B cell (primary cell): ENCODE measurements at regions not wholly inside any gene's neighbourhood (a gene's known extent, or its start where the extent isn't known, plus 50 kb on each side); places are given as distances from the start of the nearest gene placed in this dataset.

Source experiments
- ATAC-seq: fragments of 200-7000 bp; cut with Tn5 transposase; one replicate; pipeline ENCODE4 v1.10.0; 2021; ENCODE audit warnings: low read depth, mild to moderate bottlenecking, moderate number of reproducible peaks, moderate library complexity
- CTCF ChIA-PET: fragments of 350-600 bp; sonication (Branson Sonifier 250); formaldehyde crosslinking; loops from one replicate; lab custom pipeline; 2021; ENCODE audit warnings: antibody characterized with exemption, inconsistent platforms; lab: Charles Lee
- POLR2A ChIA-PET: fragments of 350-600 bp; sonication (Branson Sonifier 250); formaldehyde crosslinking; loops from one replicate; lab custom pipeline; 2021; ENCODE audit warnings: antibody characterized with exemption; lab: Charles Lee
- DNase-seq: peaks from one replicate; pipeline ENCODE4 v3.0.0; 2013
- H2AFZ ChIP-seq: 2 replicates; pipeline ENCODE4 v1.6.1; 2012; ENCODE audit warnings: mild to moderate bottlenecking, low read depth, low read length; ENCODE audit not compliant: insufficient read depth, poor library complexity, severe bottlenecking
- H3K27ac ChIP-seq, 2 donors: 1 replicate in 1 of 2; 2 replicates in 1 of 2; pipeline ENCODE4 v1.5.1; 2012 to 2013; ENCODE audit warnings: low read length in 2 of 2, mild to moderate bottlenecking in 2 of 2, moderate library complexity in 1 of 2
- H3K27me3 ChIP-seq, 4 experiments: fragments of 200-600 bp in 1 of 4; sonication (generic) in 1 of 4; replicated peaks in 1 of 4; 1 replicate in 2 of 4; 2 replicates in 2 of 4; pipeline versions ENCODE4 v1.6.1 to v1.7.0; 2013 to 2016; ENCODE audit warnings: low read length in 3 of 4, mild to moderate bottlenecking in 2 of 4, mixed read lengths in 1 of 4, moderate library complexity in 1 of 4; ENCODE audit not compliant: insufficient read depth in 4 of 4, control insufficient read depth in 3 of 4; ENCODE audit errors: control extremely low read depth in 1 of 4
- H3K36me3 ChIP-seq, 2 experiments: replicated peaks in 1 of 2; 1 replicate in 1 of 2; 2 replicates in 1 of 2; pipeline versions ENCODE4 v1.6.1 to v1.7.1; 2013; ENCODE audit warnings: low read length in 1 of 2; ENCODE audit not compliant: insufficient read depth in 2 of 2, control insufficient read depth in 1 of 2; ENCODE audit errors: control extremely low read depth in 1 of 2, extremely low read depth in 1 of 2
- H3K4me1 ChIP-seq, 2 donors: fragments of 200-600 bp in 1 of 2; sonication (generic) in 1 of 2; 1 replicate in 1 of 2; 2 replicates in 1 of 2; pipeline versions ENCODE4 v1.5.1 to v1.6.1; 2013 to 2017; ENCODE audit warnings: low read length in 2 of 2; ENCODE audit not compliant: control insufficient read depth in 2 of 2, insufficient read depth in 2 of 2
- H3K4me2 ChIP-seq: replicated peaks from 2 replicates; pipeline ENCODE3; 2012; ENCODE audit warnings: mild to moderate bottlenecking, low read depth, low read length; ENCODE audit not compliant: poor library complexity, severe bottlenecking
- H3K4me3 ChIP-seq, 5 experiments: fragments of 200-600 bp in 1 of 5; sonication (generic) in 1 of 5; 1 replicate in 3 of 5; 2 replicates in 2 of 5; pipeline versions ENCODE4 v1.5.1 to v1.7.0; 2011 to 2016; ENCODE audit warnings: low read length in 4 of 5, mild to moderate bottlenecking in 4 of 5, low read depth in 2 of 5, control low read depth in 1 of 5, moderate library complexity in 1 of 5; ENCODE audit not compliant: insufficient read depth in 1 of 5; ENCODE audit errors: control extremely low read depth in 1 of 5, extremely low read depth in 1 of 5
- H3K79me2 ChIP-seq: fragments of 200-600 bp; sonication (generic); one replicate; pipeline ENCODE4 v1.6.0; 2016; ENCODE audit warnings: low read length; ENCODE audit not compliant: control insufficient read depth, insufficient read depth
- H3K9ac ChIP-seq: fragments of 200-600 bp; sonication (generic); 2 replicates; pipeline ENCODE4 v1.6.1; 2017; ENCODE audit warnings: mild to moderate bottlenecking, low read length, moderate library complexity
- H3K9me3 ChIP-seq, 3 donors: one replicate each; pipeline versions ENCODE4 v1.6.1 to v1.7.1; 2013; ENCODE audit warnings: low read length in 2 of 3; ENCODE audit not compliant: control insufficient read depth in 2 of 3, insufficient read depth in 1 of 3; ENCODE audit errors: control extremely low read depth in 1 of 3
- H4K20me1 ChIP-seq: 2 replicates; pipeline ENCODE4 v1.6.0; 2012; ENCODE audit warnings: mild to moderate bottlenecking, low read length; ENCODE audit not compliant: insufficient read depth, control insufficient read depth, poor library complexity, severe bottlenecking
- H3K27ac Mint-ChIP-seq: one replicate; pipeline ENCODE4 v1.8.0; 2021; ENCODE audit warnings: mixed read lengths
- H3K27me3 Mint-ChIP-seq: one replicate; pipeline ENCODE4 v1.8.0; 2021; ENCODE audit warnings: mixed read lengths
- H3K4me1 Mint-ChIP-seq: one replicate; pipeline ENCODE4 v1.8.0; 2021; ENCODE audit warnings: mixed read lengths
- H3K4me3 Mint-ChIP-seq: one replicate; pipeline ENCODE4 v1.8.0; 2021; ENCODE audit warnings: mixed read lengths
- H3K9me3 Mint-ChIP-seq: one replicate; pipeline ENCODE4 v1.8.0; 2022; ENCODE audit warnings: mixed read lengths; ENCODE audit not compliant: insufficient read depth
- EZH2 ChIP-seq: IDR thresholded peaks from 2 replicates; pipeline ENCODE4 v1.6.1; 2012; ENCODE audit warnings: borderline replicate concordance, low read depth, mild to moderate bottlenecking, moderate library complexity, low read length; ENCODE audit not compliant: insufficient read depth, poor library complexity, severe bottlenecking
- WGBS: methylation state at CpG from one replicate; pipeline ENCODE4 v1.1.5; 2013; ENCODE audit warnings: missing lambda C conversion rate; ENCODE audit not compliant: insufficient coverage; 5-methylcytosine and 5-hydroxymethylcytosine counted together
- intact Hi-C: fragments of 100-400 bp; cut with micrococcal nuclease; formaldehyde crosslinking; loops from one replicate; pipeline ENCODE4 v1.10.0; 2022
- TF ChIP-seq, protein P1 (sequence below): fragments of 200-600 bp; IDR thresholded peaks from one replicate; pipeline ENCODE4 v1.8.0; 2022; ENCODE audit warnings: antibody characterized with exemption, mild to moderate bottlenecking

DNA sequence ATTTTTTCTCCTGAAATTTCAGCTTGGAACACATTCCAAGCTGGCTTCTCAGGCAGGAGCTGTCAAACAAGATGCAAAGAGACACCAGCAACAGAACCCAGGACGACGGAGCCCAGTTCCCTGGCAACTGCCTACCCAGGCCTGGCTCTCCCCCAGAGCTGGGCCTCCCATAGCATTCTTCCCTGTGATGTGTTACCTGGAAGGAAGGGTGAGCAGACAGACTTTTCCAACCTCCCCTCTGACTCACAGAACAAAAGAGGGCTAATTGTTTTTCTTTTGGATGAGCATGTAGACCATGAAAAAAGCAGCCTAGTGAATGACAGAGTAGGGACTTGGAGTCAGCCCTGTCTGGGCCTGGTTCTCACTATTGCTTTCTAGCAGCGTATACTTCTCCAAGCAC lies 55.3 kb upstream of the BMAL1 start:
- H3K4me1 ChIP-seq: no peaks in the 10 kb centered on the region
- ATAC-seq (no peak), DNase-seq (no peak)
- no peaks in the 10 kb centered on the region for H3K27me3 ChIP-seq
- WGBS: no CpG with 5 or more reads among the region's 3 CpGs
- no peak overlapping the region for H3K4me2 ChIP-seq
- H3K4me3 Mint-ChIP-seq: no peak overlapping the region
- ChIA-PET POLR2A (no interaction called here), CTCF (no interaction called here)
- no peaks in the 10 kb centered on the region for H3K4me1 Mint-ChIP-seq
- no peak overlapping the region for H3K9ac ChIP-seq
- no peak overlapping the region for H3K27ac Mint-ChIP-seq
- intact Hi-C loops: no loop called here
- no peaks in the 10 kb centered on the region for H3K79me2 ChIP-seq
- no peak overlapping the region for H2AFZ ChIP-seq
- TF ChIP-seq EZH2: no peak
- TF ChIP-seq, protein P1, sequence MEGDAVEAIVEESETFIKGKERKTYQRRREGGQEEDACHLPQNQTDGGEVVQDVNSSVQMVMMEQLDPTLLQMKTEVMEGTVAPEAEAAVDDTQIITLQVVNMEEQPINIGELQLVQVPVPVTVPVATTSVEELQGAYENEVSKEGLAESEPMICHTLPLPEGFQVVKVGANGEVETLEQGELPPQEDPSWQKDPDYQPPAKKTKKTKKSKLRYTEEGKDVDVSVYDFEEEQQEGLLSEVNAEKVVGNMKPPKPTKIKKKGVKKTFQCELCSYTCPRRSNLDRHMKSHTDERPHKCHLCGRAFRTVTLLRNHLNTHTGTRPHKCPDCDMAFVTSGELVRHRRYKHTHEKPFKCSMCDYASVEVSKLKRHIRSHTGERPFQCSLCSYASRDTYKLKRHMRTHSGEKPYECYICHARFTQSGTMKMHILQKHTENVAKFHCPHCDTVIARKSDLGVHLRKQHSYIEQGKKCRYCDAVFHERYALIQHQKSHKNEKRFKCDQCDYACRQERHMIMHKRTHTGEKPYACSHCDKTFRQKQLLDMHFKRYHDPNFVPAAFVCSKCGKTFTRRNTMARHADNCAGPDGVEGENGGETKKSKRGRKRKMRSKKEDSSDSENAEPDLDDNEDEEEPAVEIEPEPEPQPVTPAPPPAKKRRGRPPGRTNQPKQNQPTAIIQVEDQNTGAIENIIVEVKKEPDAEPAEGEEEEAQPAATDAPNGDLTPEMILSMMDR: no peak
- H3K27ac ChIP-seq: no peak overlapping the region
- no peaks in the 10 kb centered on the region for H3K27me3 Mint-ChIP-seq
- no peaks in the 10 kb centered on the region for H4K20me1 ChIP-seq
- H3K4me3 ChIP-seq: no peak overlapping the region
- H3K9me3 Mint-ChIP-seq: no peaks in the 10 kb centered on the region
- H3K36me3 ChIP-seq: no peaks in the 10 kb centered on the region
- H3K9me3 ChIP-seq: no peaks in the 10 kb centered on the region

GRCh38 chr11:13223112-13223511 lies 54.5 kb upstream of the BMAL1 start:
- no peaks in the 10 kb centered on the region for H3K36me3 ChIP-seq
- no peaks in the 10 kb centered on the region for H3K27me3 ChIP-seq
- DNase-seq (no peak), ATAC-seq (no peak)
- Mint-ChIP-seq H3K27me3 (no peaks in the 10 kb centered on the region), H3K9me3 (no peaks in the 10 kb centered on the region), H3K27ac (no peak overlapping the region), H3K4me1 (peaks cover 7% of the 10 kb centered on the region), H3K4me3 (no peak overlapping the region)
- H4K20me1 ChIP-seq: no peaks in the 10 kb centered on the region
- TF ChIP-seq, protein P1: no peak
- no peak for TF ChIP-seq EZH2
- H3K9me3 ChIP-seq: no peaks in the 10 kb centered on the region
- POLR2A ChIA-PET: no interaction called here
- no peak overlapping the region for H3K4me3 ChIP-seq
- intact Hi-C loops: no loop called here
- H3K27ac ChIP-seq: no peak overlapping the region
- H2AFZ ChIP-seq: no peak overlapping the region
- H3K9ac ChIP-seq: no peak overlapping the region
- WGBS: 52% methylated on average over 3 of the region's 5 CpGs
- no peak overlapping the region for H3K4me2 ChIP-seq
- CTCF ChIA-PET: interaction anchor here (0.7 to 1.5 kb wide), 2 partner anchors 60 to 120 kb away, joined by 3 read pairs; no protein-coding TSS in a partner anchor
- no peaks in the 10 kb centered on the region for H3K79me2 ChIP-seq
- peaks cover 6% of the 10 kb centered on the region in 2 donors for H3K4me1 ChIP-seq
